Breast epithelium (tissue), 3 donors: ENCODE measurements at regions not wholly inside any gene's neighbourhood (a gene's known extent, or its start where the extent isn't known, plus 50 kb on each side); places are given as distances from the start of the nearest gene placed in this dataset.

Experiments used
- CTCF ChIP-seq, 3 donors: fragments of 450-650 bp; IDR thresholded peaks; one replicate each; pipeline ENCODE4 v1.5.1; 2016 to 2017; ENCODE audit warnings: antibody characterized with exemption in 3 of 3, mild to moderate bottlenecking in 3 of 3, moderate library complexity in 3 of 3
- POLR2AphosphoS5 ChIP-seq, 3 donors: sonication (generic); formaldehyde crosslinking; IDR thresholded peaks; one replicate each; pipeline ENCODE4 v1.6.1; 2017; ENCODE audit warnings: antibody characterized with exemption in 3 of 3

GRCh38 chr6:139744891-139745290 is 370.4 kb upstream of the CITED2 start:
- no peak for TF ChIP-seq CTCF (IDR thresholded peaks at IDR 0.05)
- no peak for TF ChIP-seq POLR2AphosphoS5 (IDR thresholded peaks at IDR 0.05)
